ENCODE measurements at regions not wholly inside any gene's neighbourhood (a gene's known extent, or its start where the extent isn't known, plus 50 kb on each side); places are given as distances from the start of the nearest gene placed in this dataset.

DNA sequence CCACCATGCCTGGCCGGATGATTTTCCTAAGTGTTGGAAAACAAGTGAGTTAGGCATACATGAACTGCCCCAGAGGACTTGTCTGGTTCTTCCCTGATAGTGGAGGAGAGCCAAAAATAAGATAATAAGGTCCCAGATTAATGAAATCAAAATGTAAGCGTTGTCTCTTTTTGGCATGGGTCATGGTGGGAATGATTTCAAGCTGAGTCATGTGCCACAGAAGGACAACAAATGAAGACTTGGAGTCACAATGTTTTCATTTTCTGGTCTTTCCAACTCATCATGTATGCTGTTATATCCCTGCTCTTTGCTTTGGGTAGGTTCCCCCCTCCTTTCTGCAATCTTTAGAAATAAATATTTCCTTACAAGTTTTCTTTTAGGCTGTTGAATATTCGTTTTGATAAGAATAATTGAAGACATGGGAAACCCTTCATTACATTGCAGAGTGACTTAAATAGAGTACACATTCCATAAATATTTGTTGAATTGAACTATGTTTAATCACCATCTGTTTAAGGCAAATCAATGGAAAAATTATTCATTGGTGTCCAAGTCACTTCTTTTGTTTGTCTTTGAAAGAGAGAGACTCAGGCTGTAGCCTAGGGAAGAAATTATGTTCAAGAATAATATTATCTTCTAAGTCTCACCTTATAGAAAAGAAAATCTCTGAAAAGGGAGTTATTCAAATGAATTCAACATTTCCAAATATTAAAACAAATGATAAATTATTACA, 196.3 kb downstream of the CSNK1G3 start:
- TF ChIP-seq GATA3 (IDR thresholded peaks at IDR 0.05; ENCODE audit: low read depth, low read length) (no peak), GATA2 (IDR thresholded peaks at IDR 0.05; ENCODE audit: low read depth, low read length) (no peak)

Data from SH-SY5Y (cell line).